GM19452 (cell line): ENCODE measurements at regions not wholly inside any gene's neighbourhood (a gene's known extent, or its start where the extent isn't known, plus 50 kb on each side); places are given as distances from the start of the nearest gene placed in this dataset.

ENCODE experiments used
- ATAC-seq: cut with Tn5 transposase; IDR thresholded peaks from one replicate; pipeline ENCODE4 v1.9.1; 2021; ENCODE audit not compliant: unreplicated experiment

DNA sequence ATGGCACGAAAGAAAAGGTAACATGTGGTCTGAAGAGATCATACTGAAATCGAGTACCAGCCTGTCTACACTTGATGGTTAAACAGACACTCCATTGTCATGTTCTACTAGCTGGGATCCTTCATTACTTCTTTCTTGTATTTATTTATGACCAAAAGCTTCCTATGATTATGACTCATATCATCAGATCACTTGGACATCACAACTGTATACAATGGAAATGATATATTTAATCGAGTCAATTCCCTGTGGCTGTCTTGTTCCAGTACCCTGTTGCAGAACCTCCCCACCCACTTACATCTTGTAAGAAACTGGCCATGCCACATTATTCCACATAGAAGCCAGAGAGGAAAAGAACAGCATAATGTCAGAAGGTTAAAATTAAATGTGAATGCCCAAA is 358.9 kb downstream of the ZEB2 start:
- no peak for ATAC-seq

DNA sequence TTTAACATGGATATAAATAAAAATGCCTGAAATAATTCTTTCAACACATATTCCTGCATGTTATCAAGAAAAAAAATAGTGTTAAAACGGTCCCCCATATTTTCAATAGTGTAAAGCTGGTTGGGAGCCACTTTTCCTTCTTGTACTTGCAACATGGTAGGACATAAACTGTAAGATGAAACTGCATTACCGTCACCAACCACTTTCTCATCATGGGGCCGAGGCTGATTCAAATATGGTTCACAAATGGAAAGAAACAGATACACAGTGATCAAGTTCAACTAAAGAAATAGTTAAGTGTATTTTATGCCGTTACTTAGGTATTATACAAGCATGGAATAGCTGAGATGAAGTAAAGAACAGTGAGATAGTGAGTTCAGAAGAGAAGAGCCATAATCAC is 360.7 kb downstream of the ZEB2 start:
- ATAC-seq, result no peak

DNA sequence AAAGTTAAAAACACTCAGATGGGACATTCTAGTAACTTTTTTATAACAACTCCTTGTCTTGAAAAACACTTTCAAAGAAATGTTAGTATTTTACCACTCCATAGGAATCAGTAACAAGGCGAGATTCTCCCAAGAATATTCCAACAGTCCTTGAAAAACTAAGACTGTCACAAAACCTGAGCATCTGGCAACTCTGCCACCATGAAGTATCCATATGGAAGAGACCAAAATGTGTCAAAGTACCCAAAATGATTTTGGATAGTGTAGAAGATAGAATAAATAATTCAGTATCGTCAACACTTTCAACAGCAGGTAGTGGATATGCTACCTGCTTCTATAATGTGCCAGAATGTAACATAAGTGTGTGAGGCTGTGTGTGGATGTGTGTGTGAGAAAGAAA is 361.8 kb downstream of the ZEB2 start:
- no peak for ATAC-seq

DNA sequence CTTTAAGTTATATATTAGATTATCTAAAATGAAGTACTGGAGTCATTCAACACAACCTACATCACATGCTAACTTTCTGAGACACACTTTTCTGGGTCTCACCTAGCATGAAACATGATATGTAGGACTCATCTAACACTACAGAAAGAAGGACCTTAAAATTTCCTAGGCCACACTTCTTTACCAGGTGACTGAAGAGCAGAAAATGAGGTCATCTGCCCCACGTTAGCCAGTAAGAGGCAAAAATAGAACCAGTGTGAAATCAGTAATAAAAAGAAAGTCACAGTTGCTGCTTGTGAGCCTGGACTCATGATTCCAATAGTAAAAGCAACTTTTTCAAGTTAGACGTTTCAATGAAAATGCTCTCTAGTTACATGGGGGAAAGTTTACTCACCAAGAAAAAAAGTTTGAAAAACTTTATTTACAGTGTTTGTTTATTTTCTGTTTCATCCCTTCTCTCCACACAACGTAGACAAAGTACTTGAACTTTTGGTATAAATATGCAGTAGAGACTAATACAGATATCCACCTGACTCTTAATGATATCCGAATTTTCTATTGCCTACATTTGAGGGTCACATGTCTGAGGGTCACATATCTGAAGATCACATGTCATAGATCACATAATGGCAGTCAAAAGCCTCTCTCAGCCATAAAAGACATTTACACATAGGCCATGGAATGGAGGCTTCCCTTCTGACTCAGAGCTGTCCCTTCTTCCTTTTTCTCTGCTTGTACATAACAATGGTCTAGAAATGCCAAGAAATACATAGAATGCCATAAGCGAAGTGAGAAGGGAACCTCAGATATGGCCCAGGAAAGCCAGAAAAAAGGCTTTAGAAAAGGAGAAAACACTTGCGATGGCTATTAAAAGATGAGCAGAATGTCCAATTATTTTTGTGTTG is 362.9 kb downstream of the ZEB2 start:
- ATAC-seq, result no peak

DNA sequence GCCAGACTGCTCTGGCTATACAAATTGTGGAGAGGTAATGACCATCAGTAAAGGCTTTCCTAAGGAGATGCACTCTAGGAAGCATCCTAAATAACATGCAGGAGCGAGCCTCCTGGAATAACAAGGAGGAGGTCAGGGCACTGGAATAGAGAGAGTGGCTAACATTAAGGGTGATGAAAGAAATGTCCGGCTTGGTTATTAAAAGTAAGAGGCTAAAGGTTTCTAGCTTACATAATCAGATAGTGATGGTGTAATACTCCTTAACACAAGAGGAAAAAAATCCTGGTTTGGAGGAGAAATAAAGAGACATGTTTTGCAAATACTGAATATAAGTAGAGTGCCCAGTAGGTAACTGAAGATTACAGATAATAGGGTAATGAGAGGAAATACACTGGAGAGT is 365.7 kb downstream of the ZEB2 start:
- ATAC-seq, result no peak

DNA sequence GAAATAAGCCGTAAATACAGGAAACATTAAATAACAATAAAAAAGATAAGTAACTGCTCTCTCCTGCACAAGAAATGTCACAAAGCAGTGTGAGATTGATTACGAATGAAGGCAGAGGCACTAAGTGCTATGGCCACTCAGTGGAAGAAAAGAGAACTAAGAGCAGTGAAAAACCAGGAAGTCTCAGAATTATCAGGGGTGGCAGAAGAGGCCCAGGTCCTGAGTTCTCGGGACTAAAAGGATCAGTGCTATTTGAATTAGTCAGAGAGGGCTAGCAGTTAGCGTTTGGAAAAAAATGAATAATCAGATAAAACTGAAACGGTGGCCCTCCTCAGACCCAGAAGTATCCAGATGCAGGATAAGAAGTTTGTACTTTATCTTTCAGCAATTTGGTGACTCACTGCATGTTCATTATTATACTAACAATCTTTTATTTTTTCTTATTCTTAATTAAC is 367.1 kb downstream of the ZEB2 start:
- ATAC-seq, result peak; percentile 60

DNA sequence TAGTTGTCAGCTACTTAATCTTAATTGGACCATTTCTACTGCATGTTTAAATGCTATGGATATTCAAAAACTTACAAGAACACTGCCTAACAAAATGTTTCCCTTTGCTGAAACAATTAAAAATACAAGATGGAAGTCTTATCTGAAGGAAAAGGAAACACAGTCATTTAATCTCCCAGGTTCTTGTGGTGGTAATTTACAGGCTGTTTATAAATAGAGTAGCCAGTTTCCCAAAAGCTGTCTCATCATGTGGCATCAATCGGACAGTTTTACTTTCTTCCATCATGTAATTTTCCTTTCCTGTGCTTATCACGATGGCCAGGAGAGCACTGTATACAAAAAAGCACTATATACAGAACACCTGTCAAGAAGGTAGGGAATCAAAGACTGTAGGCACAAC is 368.1 kb downstream of the ZEB2 start:
- no peak for ATAC-seq

DNA sequence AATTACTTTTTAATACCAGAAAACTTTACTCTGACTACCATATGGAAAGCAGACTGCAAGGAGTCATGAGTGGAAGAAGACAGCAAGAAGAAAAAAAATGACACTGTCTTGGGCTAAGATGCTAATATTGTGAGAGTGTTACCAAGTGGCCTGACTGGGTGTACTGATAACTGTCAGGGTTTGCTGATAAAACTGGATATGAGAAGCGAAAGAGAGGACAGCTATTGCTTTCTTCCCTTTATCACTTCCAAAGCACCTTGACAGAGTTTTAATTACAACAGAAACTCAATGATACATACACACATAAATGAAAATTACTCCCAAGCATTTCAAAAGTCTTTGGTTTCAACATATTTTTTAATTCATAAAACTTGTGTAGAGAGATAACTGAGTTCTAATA is 368.5 kb downstream of the ZEB2 start:
- ATAC-seq, result no peak

DNA sequence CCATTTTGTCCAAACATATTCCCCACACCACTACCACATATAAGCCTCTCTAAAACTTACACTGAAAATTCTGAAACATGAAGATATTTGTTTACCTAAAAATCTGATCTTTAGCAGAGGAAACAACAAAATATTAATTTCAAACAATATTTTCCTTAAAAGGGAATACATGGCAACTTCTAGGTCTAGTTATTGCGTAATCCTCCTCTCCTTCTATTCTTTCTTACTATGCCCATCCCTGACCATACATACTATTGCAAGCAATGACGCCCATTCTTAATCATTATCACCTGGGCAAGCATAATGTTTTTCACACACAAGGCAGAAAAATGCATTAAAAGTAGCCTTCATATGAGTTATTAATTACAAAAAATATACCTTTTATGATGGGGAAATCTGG is 372.6 kb downstream of the ZEB2 start:
- no peak for ATAC-seq

DNA sequence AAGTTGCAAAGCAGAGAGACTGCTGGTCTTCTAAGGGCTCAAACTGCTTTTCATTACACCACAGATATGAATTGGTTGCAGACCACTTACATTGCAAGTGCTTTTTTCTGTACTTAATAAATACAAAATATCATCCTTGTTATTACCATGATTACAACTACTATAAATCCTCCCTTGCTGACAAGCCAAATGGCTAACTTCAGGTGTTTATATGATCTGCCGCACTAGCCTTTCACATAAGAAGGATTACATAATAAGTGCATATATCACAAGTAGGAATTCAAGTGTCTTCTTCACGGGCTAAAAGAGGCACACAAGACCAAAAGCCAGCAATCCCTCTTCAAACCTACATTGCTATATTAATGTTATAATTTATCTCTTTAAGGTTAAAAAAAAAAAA is 373.0 kb downstream of the ZEB2 start:
- ATAC-seq, result no peak

DNA sequence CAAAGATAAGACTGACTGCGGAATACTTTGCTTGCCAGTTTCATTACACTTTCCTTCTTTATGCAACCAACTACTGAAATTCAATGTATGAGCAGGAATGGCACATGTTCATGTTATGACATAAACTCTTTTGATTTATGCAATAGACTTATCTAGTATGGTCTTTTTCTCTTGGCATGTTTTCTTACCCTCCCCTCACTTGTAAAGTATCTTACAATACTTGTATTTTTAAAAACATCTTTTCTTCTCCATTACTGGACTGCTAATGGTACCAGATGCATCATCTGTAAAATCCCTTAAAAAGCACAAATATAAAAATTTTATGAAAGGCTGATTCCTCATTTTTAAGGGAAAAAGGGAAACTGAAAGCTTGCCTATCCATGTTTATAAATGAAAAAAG is 373.8 kb downstream of the ZEB2 start:
- no peak for ATAC-seq

DNA sequence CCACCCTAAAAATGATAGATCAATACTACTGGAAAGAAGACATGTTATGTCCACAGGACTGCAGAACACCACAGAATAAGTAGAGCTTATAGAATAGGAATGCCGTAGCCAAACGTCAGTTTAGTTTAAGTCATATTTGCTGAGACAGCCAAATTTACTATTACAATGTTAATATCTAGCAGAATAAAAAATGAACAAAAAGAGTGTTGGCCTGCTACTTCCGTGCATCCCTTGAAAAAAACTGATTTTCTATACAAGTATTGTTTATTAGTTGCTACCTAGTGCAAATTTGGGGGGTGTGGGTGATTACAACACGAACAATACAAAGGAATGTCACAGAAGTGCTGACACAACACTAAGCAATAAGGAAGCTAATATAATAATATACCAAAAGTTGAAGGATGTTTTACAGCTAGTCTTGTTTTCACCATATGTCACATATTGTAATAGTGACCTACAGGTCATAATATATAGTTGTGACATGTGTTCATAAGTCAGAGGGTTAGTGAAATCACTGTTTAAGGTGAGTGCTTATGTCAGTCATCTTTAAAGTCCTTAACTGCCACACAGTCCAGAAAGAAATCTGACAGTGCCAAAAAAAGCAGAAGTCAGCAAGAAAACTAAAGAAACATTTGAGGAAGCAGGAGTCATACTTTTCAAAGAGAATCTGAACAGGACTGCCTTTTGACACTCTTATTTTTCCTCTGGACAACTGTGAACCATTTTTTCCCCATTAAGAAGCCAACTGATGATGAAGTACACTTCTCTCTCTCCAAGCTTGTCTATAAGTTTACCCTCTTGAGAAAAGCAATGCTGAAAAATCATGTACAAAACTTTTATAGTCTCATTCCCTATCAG is 376.4 kb downstream of the ZEB2 start:
- ATAC-seq, result no peak

DNA sequence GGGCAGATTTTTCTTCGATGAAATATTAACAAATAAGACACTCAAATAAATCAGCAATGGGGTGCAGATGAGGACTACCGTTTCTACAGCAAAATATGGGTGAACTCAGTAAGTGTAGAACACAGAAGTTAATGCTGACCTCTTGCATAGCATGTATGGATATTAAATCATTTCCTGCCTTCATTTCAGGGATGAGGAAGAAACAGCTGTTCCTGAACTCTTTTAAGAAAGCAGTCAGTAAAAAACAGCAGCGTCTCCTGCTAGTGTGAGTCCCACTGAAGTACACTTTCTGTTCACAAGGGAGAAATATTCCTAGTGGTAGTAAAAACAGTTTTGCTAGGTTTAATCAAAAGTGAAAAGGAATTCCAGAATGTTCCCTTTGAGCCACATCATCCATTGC is 379.0 kb downstream of the ZEB2 start:
- no peak for ATAC-seq

DNA sequence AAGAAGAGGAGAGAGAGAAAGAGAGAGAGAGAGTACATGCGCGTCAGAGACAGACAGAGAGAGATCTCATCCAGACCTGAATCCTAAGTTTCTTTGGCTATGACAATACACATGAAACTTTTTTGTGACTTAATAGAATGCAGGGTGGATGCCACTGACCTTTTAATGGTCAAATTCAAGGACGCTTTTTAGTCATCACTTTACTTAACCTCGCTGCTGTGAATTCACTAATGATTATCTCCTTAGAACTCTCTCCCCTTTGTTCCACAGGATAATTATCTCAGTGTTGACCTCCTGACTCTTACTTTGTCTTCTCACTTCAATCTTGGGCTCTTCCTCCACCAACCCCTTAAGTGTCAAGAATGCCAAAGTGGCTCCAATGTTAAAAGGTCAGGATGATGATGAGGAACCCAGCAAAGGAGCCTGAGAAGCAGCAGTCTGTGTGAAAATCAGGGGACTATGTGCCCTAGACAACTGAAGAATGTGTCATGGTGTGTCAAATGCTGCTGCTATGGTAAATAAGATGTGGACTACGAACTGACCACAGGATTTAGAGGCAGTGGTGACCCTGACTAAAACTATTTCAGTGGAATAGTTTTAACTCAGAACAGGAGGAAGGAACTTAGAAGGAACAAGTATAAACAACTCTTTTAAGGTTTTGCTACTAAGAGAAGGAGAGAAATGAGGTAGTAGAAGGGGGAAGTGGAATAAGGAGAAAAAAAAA is 382.1 kb downstream of the ZEB2 start:
- no peak for ATAC-seq

DNA sequence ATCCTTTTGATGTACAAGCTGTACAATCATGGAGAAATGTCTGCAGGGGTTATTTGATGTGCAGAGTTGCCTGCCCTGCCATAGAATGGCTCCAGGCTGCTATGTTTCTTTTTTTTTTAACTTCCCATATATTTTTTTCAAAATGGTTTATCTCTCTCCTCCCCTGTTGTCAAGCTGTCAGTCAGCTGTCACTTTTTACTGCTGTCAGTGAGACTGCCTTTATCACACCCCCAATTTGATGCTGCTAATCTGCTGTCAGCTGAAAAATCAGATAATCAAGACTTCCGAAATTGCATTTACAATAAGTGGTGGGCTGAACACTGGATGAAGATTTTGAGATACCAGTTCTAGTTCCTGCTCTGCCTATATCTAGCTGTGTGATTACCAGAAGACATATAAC is 382.6 kb downstream of the ZEB2 start:
- no peak for ATAC-seq

DNA sequence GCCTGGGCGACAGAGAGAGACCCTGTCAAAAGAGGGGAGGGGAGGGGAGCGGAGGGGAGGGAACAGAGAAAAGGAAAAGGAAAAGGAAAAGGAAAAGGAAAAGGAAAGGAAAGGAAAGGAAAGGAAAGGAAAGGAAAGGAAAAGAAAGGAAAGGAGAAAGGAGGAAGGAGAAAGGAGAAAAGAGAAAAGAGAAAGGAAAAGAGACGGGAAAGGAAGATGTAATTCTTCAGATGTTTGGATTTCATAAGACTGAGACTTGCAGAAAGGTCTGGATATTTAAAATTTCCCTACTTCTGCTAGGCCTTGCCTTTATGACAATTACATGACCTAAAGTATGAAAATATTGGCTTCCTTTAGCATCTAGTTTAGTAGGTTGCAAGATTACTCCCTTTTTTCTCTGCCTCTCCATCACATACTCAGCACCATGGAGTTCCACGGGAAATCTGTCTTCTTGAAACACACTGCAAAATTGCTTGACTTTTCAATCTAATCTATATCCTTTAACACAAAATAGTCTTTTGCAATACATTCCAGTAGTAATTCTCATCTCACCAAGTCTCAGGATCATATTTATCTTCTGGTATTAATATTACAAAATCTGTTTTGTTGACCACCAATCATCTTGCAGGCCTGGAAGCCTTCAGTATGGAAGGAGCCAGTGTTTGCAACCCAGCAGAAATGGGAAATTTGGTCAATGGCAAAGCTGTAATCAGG is 383.5 kb downstream of the ZEB2 start:
- ATAC-seq, result no peak

DNA sequence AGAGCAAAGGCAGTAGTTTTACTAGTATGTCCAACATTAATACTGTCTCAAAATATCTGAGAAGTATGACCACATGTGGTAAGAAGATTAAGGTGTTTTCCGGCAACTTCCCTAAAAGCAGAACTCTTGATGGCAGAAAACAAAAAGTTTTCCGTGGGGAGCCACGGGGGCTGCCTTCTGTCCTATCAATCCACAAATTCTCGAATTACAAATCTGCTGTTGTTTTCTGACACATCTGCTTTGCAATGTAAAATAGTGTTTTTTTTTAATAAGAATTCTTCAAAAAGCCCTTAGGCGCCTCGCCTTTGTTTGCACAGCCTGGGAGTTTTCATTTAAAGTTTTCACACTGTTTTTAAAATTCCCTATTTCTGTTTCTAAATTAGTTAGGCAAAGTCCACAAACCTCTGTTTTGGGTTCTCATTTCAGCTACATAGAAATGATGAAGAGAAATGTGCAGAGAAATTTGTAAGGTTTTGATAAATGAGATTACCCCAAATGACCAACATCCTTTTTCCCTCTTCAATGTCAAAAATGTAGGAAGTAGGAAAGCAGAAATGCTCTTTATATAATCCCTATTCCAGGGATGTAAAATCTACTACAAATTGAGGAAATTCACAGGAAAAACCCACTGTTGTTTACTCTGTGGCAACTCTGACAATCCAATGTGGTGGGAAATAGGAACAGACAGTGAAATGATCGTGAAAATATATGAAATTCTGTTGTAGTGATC is 385.8 kb downstream of the ZEB2 start:
- no peak for ATAC-seq

DNA sequence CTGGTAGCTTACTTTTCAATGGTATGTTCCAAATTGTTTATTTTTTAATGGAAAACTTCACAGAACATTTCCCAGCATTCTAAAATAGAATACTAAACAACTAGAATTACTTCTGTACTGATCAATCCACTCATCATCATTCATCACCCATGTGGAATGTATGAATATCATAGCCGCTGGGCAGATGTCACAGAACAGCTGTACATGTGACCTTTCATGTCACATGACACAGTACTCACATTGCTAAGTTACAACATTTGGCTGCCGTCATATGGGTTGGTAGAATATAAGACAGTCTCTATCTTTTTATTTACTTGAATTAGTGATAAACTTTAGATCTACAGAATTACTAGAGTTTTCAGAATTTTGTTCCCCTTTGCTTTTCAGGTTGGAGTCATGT is 387.6 kb downstream of the ZEB2 start:
- ATAC-seq, result no peak

DNA sequence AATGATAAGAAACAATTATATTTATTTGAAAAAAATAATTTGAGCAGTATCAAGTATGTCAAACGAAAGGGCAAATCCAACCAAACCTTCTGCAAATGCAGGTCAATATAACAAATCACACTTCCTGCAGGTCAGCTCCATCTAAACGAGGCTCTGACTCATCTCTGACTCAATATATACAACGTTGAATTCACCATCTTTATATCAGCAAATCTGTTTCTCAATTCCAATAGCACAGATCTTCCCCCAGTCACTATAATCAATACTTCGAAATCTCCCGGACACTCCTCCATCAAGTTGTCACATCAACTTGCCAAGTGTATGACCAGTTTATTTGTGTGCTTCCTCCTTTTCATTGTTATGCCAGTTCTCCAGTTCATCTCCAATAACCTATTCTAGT is 388.9 kb downstream of the ZEB2 start:
- no peak for ATAC-seq

DNA sequence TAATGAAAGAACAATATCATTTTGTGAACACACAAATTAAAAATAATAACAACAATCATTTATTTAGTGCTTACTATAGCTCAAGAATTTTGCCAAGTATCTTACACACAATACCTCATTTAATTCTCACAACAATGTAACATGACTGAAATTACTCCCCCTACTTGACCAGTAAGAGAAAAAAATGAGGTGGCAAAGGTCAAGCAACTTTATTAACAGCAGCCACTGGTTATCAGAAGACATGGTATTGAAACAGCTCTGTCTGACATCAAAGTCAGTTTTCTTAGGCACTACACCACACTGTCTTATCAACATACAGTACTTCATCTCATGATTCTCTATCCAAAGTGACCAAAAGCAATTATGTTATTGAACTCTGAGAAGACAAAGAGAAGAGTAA is 389.4 kb downstream of the ZEB2 start:
- no peak for ATAC-seq
